WERI-Rb-1 (cell line): ENCODE measurements at regions not wholly inside any gene's neighbourhood (a gene's known extent, or its start where the extent isn't known, plus 50 kb on each side); places are given as distances from the start of the nearest gene placed in this dataset.

ENCODE experiments used
- DNase-seq: peaks from one replicate; pipeline ENCODE4 v3.0.0-alpha.2; 2020
- H3K27ac ChIP-seq: fragments of 250-450 bp; sonication (Bioruptor Pico); 2 replicates; pipeline ENCODE4 v1.5.1; 2020; ENCODE audit warnings: mild to moderate bottlenecking, moderate library complexity
- H3K27me3 ChIP-seq: fragments of 250-450 bp; sonication (Bioruptor Pico); 2 replicates; pipeline ENCODE4 v1.5.1; 2021; ENCODE audit warnings: mild to moderate bottlenecking, low read depth, moderate library complexity; ENCODE audit not compliant: insufficient read depth, severe bottlenecking
- H3K36me3 ChIP-seq: fragments of 250-450 bp; sonication (Bioruptor Pico); 2 replicates; pipeline ENCODE4 v1.5.1; 2020; ENCODE audit warnings: mild to moderate bottlenecking, moderate library complexity
- H3K4me3 ChIP-seq: 2 replicates; pipeline ENCODE4 v1.5.1; 2011; ENCODE audit warnings: low read depth, mild to moderate bottlenecking, control low read depth, low read length
- H3K9me3 ChIP-seq: fragments of 250-450 bp; sonication (Bioruptor Pico); 2 replicates; pipeline ENCODE4 v1.5.1; 2021; ENCODE audit warnings: mild to moderate bottlenecking, moderate library complexity; ENCODE audit not compliant: severe bottlenecking
- TF ChIP-seq, protein P1 (sequence below): IDR thresholded peaks from 2 replicates; pipeline ENCODE4 v1.5.1; 2011; ENCODE audit warnings: low read depth, mild to moderate bottlenecking, control low read depth, inconsistent platforms, low read length

- Histone ChIP-seq H3K4me3 (no peak overlapping the region), H3K9me3 (peaks cover 5% of the 10 kb centered on the region), H3K27me3 (no peaks in the 10 kb centered on the region), H3K36me3 (no peaks in the 10 kb centered on the region), H3K27ac (no peak overlapping the region)
- DNase-seq = no peak
- TF ChIP-seq, protein P1, sequence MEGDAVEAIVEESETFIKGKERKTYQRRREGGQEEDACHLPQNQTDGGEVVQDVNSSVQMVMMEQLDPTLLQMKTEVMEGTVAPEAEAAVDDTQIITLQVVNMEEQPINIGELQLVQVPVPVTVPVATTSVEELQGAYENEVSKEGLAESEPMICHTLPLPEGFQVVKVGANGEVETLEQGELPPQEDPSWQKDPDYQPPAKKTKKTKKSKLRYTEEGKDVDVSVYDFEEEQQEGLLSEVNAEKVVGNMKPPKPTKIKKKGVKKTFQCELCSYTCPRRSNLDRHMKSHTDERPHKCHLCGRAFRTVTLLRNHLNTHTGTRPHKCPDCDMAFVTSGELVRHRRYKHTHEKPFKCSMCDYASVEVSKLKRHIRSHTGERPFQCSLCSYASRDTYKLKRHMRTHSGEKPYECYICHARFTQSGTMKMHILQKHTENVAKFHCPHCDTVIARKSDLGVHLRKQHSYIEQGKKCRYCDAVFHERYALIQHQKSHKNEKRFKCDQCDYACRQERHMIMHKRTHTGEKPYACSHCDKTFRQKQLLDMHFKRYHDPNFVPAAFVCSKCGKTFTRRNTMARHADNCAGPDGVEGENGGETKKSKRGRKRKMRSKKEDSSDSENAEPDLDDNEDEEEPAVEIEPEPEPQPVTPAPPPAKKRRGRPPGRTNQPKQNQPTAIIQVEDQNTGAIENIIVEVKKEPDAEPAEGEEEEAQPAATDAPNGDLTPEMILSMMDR = no peak
Observed at GRCh38 chr3:144141496-144141895, 169.9 kb downstream of the DIPK2A start.

DNA sequence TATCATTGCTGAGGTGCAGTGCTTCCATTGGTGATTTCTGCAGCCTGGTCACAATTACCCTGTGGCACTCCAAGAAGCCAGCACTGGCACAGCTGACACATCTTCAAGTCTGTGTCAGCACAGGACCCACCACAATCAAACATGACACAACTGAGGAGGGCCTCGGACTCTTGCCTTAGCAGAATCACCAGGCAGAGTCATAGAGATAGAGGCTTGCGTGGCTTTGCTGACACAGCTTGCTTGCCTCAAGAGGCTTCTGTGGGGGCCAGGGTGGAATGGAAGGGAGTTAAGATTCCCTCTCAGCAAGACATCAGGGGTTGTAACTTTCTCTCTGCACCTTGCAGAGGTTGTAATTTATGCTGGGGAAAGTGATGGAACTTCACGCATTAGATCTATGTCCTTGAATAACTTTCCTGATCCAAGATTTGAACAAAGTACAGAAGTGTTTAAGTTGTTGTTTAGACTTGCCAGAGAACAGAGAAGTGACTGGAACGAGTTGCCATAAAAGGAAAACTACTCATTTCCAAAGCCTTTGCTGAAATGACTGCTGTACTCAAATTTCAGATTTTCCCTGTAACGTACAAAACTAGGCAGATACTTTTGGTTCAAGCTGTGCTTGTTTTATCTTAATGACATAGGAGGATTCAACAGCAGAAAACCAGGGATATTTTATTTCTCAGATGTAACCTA is 170.7 kb downstream of the DIPK2A start:
- H3K9me3 ChIP-seq = peaks cover 2% of the 10 kb centered on the region
- no peaks in the 10 kb centered on the region for H3K36me3 ChIP-seq
- H3K27ac ChIP-seq = no peak overlapping the region
- no peak for DNase-seq
- H3K27me3 ChIP-seq = no peaks in the 10 kb centered on the region
- no peak overlapping the region for H3K4me3 ChIP-seq
- TF ChIP-seq, protein P1 = no peak

DNA sequence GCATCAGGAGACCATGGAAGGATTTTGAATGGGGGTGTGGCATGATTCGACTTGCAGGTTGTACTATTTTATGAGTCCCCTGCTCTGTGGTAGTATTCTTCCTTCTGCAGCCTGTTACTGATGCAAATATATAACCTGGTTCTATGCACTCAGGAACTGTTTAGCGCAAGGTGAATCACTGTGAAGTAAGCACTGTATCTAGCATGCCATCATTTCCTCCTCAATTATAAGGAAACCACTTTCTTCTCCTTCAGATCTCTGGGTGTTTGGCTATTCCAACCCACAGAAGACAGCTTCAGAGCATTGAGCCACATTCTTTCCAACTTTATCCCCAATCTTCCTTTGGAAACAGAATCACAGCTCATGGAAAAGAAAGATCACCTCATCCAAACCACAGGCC is 176.7 kb downstream of the DIPK2A start:
- TF ChIP-seq, protein P1 = no peak
- Histone ChIP-seq H3K27me3 (no peaks in the 10 kb centered on the region), H3K27ac (no peak overlapping the region), H3K36me3 (no peaks in the 10 kb centered on the region), H3K9me3 (no peaks in the 10 kb centered on the region), H3K4me3 (no peak overlapping the region)
- DNase-seq = no peak

DNA sequence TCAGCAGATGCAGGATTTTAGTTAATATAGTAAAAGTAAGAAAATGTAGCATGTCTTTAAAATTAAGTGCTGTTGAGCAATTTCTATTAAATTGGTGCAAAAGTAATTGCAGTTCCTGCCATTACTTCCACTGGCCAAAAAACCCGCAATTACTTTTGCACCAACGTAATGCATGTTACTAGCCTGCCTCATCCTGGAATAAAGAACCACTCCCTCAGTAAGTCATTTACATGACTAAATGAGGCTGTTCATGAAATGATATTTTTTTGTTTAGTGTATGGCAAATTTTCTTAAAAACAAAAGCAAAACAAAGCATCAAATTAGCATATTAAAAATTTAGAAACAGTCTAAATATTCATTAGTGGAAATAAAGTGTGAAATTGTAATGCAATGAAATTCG is 180.4 kb downstream of the DIPK2A start:
- DNase-seq = no peak
- Histone ChIP-seq H3K9me3 (no peaks in the 10 kb centered on the region), H3K36me3 (no peaks in the 10 kb centered on the region), H3K4me3 (no peak overlapping the region), H3K27me3 (no peaks in the 10 kb centered on the region), H3K27ac (no peak overlapping the region)
- TF ChIP-seq, protein P1 = no peak

DNA sequence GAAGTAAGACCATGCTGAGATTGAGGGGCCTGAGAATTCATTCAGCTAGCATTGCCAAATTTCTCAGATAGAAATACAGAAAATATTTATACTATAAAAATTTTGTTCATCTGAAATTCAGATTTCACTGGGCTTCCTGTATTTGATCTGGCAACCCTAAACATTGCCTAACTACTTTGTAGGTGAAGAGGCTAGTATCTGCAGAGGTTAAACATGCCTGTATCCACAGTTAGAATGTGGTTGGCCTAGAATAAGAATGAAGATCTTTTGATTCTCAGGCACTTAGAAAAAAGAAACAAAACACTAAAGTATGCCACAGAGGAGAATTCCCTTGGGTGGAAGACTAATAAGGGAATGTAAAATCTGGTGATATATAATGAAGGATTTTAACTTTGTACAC is 189.0 kb downstream of the DIPK2A start:
- no peaks in the 10 kb centered on the region for H3K9me3 ChIP-seq
- TF ChIP-seq, protein P1 = no peak

DNA sequence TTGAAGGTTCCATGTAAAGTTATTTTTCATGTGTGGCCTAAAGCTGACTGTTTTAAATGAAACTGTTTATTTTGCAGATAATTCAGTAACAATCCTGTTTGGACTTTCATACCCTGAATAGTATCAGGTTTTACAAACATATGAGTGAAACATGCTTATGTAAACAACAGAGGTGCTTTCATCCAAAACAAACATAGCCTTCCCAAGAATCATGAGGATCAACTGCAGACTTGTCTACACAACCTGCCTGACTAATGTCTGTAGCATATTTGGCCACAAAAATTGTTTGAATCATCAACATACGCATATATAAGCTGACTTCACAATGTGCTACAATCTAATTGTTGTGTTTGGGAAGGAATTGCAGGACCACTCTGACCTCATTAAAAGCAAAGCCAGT is 190.4 kb downstream of the DIPK2A start:
- H3K36me3 ChIP-seq = no peaks in the 10 kb centered on the region
- H3K9me3 ChIP-seq = no peaks in the 10 kb centered on the region
- DNase-seq = no peak
- no peaks in the 10 kb centered on the region for H3K27me3 ChIP-seq
- no peak overlapping the region for H3K27ac ChIP-seq
- TF ChIP-seq, protein P1 = no peak
- no peak overlapping the region for H3K4me3 ChIP-seq

More for the DNA sequence above, 189.0 kb downstream of the DIPK2A start:
- Histone ChIP-seq H3K36me3 (no peaks in the 10 kb centered on the region), H3K4me3 (no peak overlapping the region), H3K27ac (no peak overlapping the region), H3K27me3 (no peaks in the 10 kb centered on the region)
- DNase-seq = no peak
